ENCODE measurements at regions not wholly inside any gene's neighbourhood (a gene's known extent, or its start where the extent isn't known, plus 50 kb on each side); places are given as distances from the start of the nearest gene placed in this dataset.
"Not testable (repeated sequence)": the region's sequence is repeated elsewhere in the genome, so short reads cannot be mapped to it uniquely, and the experiment has no call there.

GRCh38 chr3:15919971-15920370, 122.2 kb upstream of the ANKRD28 start:
- Mint-ChIP-seq H3K4me1 (no peaks in the 10 kb centered on the region), H3K27me3 (no peaks in the 10 kb centered on the region), H3K36me3 (no peaks in the 10 kb centered on the region), H3K4me3 (no peak overlapping the region), H3K27ac (no peak overlapping the region), H3K9me3 (no peaks in the 10 kb centered on the region)
- ATAC-seq (ENCODE audit: low read depth in 2 of 2) (no peak), DNase-seq (no peak)

GRCh38 chr3:15923640-15924405, 126.0 kb upstream of the ANKRD28 start:
- Mint-ChIP-seq H3K4me3 (no peak overlapping the region), H3K27me3 (peaks cover 0 to 5% (median 0%) of the 10 kb centered on the region in 3 donors), H3K9me3 (no peaks in the 10 kb centered on the region), H3K4me1 (no peaks in the 10 kb centered on the region), H3K36me3 (no peaks in the 10 kb centered on the region), H3K27ac (no peak overlapping the region)
- no peak for ATAC-seq (ENCODE audit: low read depth in 2 of 2)
- DNase-seq, result no peak

DNA sequence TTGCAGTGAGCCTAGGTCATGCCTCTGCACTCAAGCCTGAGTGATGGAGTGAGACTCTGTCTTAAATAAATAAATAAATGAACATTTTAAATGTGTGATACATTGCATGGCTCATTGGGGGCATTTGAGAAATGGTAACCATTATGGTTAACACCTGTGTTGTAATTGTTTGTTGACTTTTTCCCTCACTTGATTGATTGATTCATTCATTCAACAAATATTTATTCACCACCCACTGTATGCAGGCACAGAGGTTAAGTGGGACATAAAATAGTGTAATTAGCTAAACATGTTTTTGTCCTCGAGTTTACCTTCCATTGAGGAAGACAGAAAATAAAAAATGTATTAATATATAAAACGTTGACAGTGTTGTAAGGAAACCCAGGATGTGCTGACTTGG, 127.1 kb upstream of the ANKRD28 start:
- Mint-ChIP-seq H3K36me3 (no peaks in the 10 kb centered on the region), H3K4me3 (no peak overlapping the region), H3K27ac (no peak overlapping the region), H3K4me1 (no peaks in the 10 kb centered on the region), H3K9me3 (no peaks in the 10 kb centered on the region), H3K27me3 (peaks cover 0 to 5% (median 2%) of the 10 kb centered on the region in 3 donors)
- no peak for DNase-seq
- ATAC-seq (ENCODE audit: low read depth in 2 of 2), result no peak

GRCh38 chr3:15926871-15927270, 129.1 kb upstream of the ANKRD28 start:
- no peak overlapping the region for H3K27ac Mint-ChIP-seq
- H3K4me1 Mint-ChIP-seq, result no peaks in the 10 kb centered on the region

DNA sequence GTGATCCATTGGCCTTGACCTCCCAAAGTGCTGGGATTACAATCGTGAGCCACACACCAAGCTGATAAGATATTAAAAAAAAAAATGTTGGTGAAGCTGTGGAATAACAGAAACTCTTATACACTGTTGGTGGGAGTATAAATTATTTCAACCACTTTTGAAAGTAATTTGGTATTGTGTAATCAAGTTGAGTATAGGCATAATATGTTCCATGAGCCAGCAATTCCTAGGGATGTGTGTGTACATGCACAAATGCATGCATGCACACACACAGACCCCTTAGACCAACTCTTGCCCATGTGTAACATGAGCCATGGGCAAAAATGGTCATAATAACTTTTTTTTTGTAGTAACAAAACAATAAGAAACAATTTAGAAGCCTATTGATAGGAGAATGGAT, 130.2 kb upstream of the ANKRD28 start:
- Mint-ChIP-seq H3K27ac (no peak overlapping the region), H3K9me3 (no peaks in the 10 kb centered on the region)

More at GRCh38 chr3:15926871-15927270, 129.1 kb upstream of the ANKRD28 start:
- ATAC-seq (ENCODE audit: low read depth in 2 of 2) (no peak), DNase-seq (no peak)
- H3K36me3 Mint-ChIP-seq, result no peaks in the 10 kb centered on the region
- no peak overlapping the region for H3K4me3 Mint-ChIP-seq
- H3K27me3 Mint-ChIP-seq, result peaks cover 0 to 5% (median 3%) of the 10 kb centered on the region in 3 donors
- no peaks in the 10 kb centered on the region for H3K9me3 Mint-ChIP-seq

GRCh38 chr3:15929944-15930571, 132.3 kb upstream of the ANKRD28 start:
- H3K27ac Mint-ChIP-seq, result no peak overlapping the region
- DNase-seq (no peak), ATAC-seq (ENCODE audit: low read depth in 2 of 2) (no peak)
- H3K9me3 Mint-ChIP-seq, result no peaks in the 10 kb centered on the region
- no peaks in the 10 kb centered on the region for H3K36me3 Mint-ChIP-seq
- no peak overlapping the region for H3K4me3 Mint-ChIP-seq
- peaks cover 0 to 6% (median 5%) of the 10 kb centered on the region in 3 donors for H3K27me3 Mint-ChIP-seq
- H3K4me1 Mint-ChIP-seq, result no peaks in the 10 kb centered on the region

More for the DNA sequence above, 130.2 kb upstream of the ANKRD28 start:
- no peaks in the 10 kb centered on the region for H3K36me3 Mint-ChIP-seq
- no peaks in the 10 kb centered on the region for H3K4me1 Mint-ChIP-seq
- DNase-seq (no peak), ATAC-seq (ENCODE audit: low read depth in 2 of 2) (no peak)
- H3K27me3 Mint-ChIP-seq, result peaks cover 0 to 6% (median 5%) of the 10 kb centered on the region in 3 donors
- H3K4me3 Mint-ChIP-seq, result no peak overlapping the region

DNA sequence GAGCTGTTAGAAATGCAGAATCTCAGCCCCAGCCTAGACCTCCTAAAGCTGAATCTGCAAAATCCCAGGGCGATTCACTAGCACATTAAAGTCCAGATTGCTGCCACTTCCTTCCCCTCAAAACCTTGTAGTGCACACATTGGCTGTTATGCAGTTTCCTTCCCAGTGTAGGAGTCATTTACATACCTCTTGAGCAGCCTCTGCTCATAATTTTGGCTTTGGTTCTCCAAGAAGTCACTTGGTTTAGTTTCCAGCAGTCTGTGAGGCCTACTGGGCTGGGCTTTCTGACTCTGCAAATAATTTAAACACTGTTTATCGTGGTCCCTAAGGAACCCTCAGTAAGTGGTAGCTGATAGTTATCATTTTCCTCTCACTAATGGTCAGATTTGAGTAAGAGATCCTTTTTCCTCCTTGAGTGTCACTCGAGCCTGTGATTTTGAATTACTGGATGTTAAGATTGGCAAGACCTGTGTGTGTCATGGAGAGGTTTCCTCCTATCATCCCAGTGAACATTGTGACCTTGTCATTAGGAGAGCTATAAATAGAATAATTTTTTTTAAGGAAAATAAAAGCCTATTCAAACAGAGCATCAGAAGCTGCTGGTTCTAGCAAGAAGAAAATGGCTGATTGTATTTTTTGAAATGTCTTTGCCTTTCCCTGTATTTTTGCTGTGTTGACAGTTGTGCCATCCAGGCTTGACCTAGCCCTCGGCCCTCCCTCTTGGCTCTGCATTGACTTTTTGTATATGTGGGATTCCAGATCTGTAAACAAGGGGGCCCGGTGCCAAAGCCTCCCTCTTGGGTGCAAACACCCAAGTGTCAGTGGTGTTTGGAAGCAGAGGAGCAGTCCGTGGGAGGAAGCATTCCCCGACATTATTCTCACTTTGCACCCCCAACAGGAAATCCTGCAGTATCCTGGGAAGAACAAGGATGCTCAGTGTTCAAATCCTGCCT, 134.8 kb upstream of the ANKRD28 start:
- ATAC-seq (ENCODE audit: low read depth in 2 of 2), result no peak
- Mint-ChIP-seq H3K4me3 (no peak overlapping the region), H3K27ac (no peak overlapping the region), H3K27me3 (peaks cover 0 to 6% (median 0%) of the 10 kb centered on the region in 3 donors), H3K9me3 (no peaks in the 10 kb centered on the region), H3K4me1 (no peaks in the 10 kb centered on the region), H3K36me3 (peaks cover 0 to 9% of the 10 kb centered on the region in 2 donors)
- no peak for DNase-seq

- Mint-ChIP-seq H3K27me3 (peaks cover 0 to 6% (median 0%) of the 10 kb centered on the region in 3 donors), H3K4me1 (no peaks in the 10 kb centered on the region), H3K4me3 (no peak overlapping the region), H3K36me3 (peaks cover 0 to 9% of the 10 kb centered on the region in 2 donors), H3K27ac (no peak overlapping the region), H3K9me3 (no peaks in the 10 kb centered on the region)
- DNase-seq (no peak), ATAC-seq (ENCODE audit: low read depth in 2 of 2) (no peak)
Observed at GRCh38 chr3:15933439-15934139, 135.8 kb upstream of the ANKRD28 start.

DNA sequence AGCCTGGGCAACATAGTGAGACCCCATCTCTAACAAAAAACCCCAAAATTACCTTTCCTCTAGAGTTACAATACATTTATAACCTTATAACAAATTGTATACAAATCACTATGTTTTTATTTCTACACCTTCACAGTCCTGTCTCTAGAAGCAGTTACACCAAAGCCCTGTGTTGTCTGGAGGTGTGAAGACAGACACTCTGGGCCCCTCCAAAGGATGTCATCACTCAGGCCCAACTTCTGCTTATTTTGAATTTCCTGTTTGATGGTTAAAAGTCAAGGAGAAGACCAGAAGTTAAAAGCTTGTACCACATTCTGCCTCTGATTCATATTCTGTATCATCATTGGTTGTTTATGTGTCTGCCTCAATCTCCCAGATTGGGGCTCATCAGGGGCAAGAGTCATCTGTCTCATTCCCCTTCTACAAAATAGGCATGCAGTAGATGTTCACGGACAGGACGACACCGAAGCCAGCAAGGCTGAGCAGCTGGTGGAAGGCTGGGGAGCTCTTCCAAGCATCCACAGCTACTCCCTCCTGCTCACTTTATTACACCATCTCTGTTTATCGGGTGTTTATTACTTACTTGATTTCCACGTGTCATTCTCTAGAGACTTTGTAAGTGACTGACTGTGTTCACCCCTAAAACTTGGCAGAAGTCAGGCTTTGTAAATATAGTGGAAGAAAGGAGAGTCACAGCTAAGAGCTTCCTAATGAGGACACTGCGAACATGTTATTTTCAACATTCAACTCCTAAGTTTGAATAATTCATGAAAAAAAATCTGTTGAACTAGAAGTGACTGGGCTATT, 136.8 kb upstream of the ANKRD28 start:
- no peaks in the 10 kb centered on the region for H3K4me1 Mint-ChIP-seq
- peak overlapping the region in 2 of 6 donors; percentile 21 to 52 for H3K27ac Mint-ChIP-seq
- H3K9me3 Mint-ChIP-seq, result peaks cover 0 to 2% (median 0%) of the 10 kb centered on the region in 7 donors
- DNase-seq (no peak), ATAC-seq (ENCODE audit: low read depth in 2 of 2) (no peak)
- no peak overlapping the region for H3K4me3 Mint-ChIP-seq
- peaks cover 0 to 9% of the 10 kb centered on the region in 2 donors for H3K36me3 Mint-ChIP-seq
- peaks cover 0 to 6% (median 0%) of the 10 kb centered on the region in 3 donors for H3K27me3 Mint-ChIP-seq

GRCh38 chr3:15936312-15936711, 138.5 kb upstream of the ANKRD28 start:
- Mint-ChIP-seq H3K9me3 (peaks cover 0 to 16% (median 7%) of the 10 kb centered on the region in 7 donors), H3K27ac (peak overlapping the region in 1 of 6 donors; percentile 72), H3K27me3 (peaks cover 0 to 3% (median 0%) of the 10 kb centered on the region in 3 donors), H3K4me3 (no peak overlapping the region), H3K4me1 (no peaks in the 10 kb centered on the region), H3K36me3 (peaks cover 4 to 18% of the 10 kb centered on the region in 2 donors)
- DNase-seq, result no peak
- no peak for ATAC-seq (ENCODE audit: low read depth in 2 of 2)

DNA sequence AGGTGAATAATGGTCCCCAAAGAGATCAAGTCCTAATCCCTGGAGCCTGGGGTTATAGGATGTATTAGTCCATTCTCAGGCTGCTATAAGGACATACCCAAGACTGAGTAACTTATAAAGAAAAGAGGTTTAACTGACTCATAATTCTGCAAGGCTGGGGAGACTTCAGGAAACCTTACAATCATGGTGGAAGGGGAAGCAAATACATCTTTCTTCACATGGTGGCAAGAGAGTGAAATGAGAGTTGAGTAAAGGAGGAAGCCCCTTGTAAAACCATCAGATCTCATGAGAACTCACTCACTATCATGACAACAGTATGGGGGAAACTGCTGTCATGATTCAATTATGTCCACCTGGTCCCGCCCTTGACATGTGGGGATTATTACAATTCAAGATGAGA, 142.9 kb upstream of the ANKRD28 start:
- Mint-ChIP-seq H3K36me3 (peaks cover 4 to 32% of the 10 kb centered on the region in 2 donors), H3K9me3 (peaks cover 0 to 16% (median 9%) of the 10 kb centered on the region in 7 donors), H3K4me3 (no peak overlapping the region), H3K27me3 (no peaks in the 10 kb centered on the region), H3K4me1 (no peaks in the 10 kb centered on the region), H3K27ac (no peak overlapping the region)
- DNase-seq, result no peak
- no peak for ATAC-seq (ENCODE audit: low read depth in 2 of 2)

GRCh38 chr3:15941457-15941856, 143.7 kb upstream of the ANKRD28 start:
- H3K4me1 Mint-ChIP-seq; DNase-seq; H3K4me3 Mint-ChIP-seq; H3K27ac Mint-ChIP-seq; ATAC-seq (ENCODE audit: low read depth in 2 of 2); H3K27me3 Mint-ChIP-seq: not testable (repeated sequence)
- peaks cover 0 to 16% (median 9%) of the 10 kb centered on the region in 7 donors for H3K9me3 Mint-ChIP-seq
- H3K36me3 Mint-ChIP-seq, result peaks cover 4 to 24% of the 10 kb centered on the region in 2 donors
